ENCODE measurements at regions not wholly inside any gene's neighbourhood (a gene's known extent, or its start where the extent isn't known, plus 50 kb on each side); places are given as distances from the start of the nearest gene placed in this dataset.
"Not testable (repeated sequence)": the region's sequence is repeated elsewhere in the genome, so short reads cannot be mapped to it uniquely, and the experiment has no call there.

DNA sequence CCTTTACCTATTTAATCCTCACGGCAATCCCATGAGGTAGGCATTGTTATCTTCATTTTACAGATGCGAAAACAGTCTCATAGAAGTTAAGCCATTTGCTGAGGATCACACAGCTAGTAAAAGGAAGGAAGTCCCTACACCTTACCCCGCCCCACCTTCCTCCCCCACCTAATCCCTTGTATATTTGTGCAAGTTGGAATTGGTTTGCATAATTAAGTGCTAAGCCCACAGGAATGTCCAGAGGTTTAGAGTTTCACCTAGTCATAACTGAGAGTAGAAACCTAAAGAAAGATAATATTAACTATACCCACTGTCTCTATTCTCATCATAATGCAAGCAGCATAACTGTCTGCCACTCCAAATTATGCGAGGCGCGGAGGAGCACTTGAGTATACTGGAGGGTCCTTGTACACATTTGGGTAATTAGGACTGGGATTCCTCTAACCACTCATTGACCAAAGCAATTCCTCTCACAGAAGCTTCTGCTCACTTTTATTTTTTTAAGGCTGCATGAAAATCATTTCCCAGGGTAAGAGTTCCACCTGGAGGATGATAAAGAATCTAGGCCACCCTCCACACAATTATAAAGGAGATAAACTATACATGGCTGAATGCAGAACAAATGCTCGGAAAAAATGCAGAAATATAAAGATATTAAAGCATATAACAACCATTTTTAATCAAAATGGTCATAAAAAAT is 199.9 kb downstream of the FAM181B start:
- no peak for DNase-seq (ENCODE audit: low read depth)

DNA sequence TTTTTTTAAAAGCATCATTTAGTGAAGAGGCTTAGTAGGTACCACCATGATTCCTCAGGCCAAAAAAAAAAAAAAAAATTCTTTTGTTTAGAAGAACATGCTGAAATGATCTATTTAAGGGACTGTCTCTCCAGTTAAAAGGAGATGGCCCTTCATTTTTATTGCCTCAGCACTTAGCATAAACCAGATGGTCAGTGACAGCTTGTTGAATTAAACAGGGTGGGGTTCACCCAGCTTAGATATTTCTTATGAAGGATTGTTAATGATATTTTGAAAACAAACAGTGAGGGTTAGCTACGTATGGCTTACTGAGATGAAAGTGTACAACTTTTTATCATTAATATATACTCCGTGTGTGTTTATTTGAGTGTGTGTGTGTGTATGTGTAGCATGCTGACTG is 203.7 kb downstream of the FAM181B start:
- DNase-seq (ENCODE audit: low read depth), result no peak

DNA sequence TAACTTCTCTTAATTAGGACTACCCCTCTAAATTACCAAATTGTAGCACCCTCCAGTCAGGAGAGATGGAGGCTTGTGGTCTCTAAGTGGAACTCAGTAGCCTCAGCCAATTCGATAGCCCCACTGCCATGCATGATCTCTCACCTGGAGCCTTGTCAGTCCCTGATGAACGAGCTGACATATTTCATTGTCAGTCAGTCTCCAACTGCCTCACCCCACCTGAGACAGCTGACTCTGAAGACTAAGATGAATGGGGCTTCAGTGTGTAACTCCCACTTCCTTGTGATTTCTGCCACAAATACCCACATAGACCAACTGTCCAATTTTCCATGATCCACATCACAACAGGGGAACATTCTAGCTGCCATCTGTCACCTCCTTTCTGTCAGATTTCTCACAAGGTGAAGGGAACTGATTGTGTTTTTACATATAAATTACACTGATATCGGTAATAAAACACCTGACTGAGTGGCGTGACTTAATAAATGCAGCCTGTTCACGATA is 206.5 kb downstream of the FAM181B start:
- no peak for DNase-seq (ENCODE audit: low read depth)

DNA sequence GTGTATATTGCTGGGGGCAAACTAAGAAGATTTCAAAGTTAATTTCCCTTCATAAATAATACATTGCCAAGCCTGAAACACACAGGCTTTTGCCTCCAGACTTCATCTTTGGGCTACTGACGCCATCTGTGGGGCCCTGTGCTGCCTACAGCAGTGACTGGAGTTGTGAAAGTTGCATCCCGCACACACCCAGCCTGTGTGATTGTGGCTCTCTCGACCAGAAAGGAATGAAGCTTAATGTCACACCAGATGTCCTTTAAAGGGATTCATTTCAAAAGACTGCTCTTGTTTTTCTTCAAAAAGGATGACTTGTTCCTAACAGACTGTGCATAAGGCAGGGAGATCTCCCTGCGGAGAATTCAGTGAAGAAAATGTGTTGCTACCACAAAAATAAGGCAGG is 210.5 kb downstream of the FAM181B start:
- DNase-seq (ENCODE audit: low read depth), result no peak

DNA sequence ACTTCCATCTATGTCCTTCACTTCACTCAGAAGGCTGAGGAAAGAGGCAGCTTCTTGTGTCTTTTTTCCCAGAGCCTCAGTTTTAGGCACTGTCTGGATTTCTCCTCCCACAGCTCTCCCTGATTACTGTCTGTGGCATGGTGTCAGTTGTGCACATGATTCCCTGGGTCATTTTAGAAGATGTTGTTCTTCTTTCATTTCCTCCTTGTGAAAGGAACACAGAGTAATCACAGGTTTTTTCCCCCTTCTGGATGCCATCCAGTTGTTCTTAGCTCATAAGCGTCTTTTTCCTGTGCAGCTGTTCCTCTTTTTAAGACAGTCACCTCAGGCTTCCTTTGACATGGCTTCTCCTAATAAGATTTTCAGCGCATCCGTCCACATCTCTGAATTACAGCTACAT is 212.2 kb downstream of the FAM181B start:
- DNase-seq (ENCODE audit: low read depth), result no peak

DNA sequence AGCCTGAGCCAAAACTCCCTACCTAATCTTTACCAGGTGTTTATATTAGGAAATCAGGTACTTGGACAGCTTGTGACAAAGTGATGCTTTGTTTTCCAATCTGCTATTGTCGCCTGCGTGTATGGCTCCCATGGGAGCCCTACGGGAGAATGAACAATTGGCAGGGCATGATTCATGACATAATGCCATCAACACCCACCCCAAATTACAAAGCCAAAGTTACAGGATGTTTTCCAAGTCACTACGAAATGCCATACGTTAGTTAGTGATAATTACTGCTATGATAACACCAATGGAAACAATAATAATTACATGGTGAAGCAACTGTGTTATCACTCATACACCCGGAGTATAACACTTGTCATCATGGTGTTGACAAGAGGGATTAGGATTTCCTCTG is 226.4 kb downstream of the FAM181B start:
- DNase-seq (ENCODE audit: low read depth), result no peak

DNA sequence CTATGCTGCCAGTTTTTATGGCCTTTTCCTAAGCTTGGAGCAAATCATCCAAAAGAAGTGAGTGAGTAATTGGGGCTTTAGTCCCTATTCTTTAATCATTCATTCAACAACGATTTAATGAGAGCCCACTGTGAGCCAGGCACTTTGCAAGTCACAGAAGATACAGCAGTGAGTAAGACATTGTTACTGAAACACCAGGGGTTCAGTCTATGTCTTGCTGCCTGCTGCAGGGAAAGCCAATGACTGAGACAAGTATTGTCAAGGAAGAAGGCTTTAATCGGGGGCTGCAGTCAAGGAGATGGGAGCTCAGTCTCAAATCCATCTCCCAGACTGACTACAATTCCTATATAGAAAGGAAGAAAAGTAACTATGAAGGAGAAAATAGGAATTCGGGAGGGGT is 228.3 kb downstream of the FAM181B start:
- no peak for DNase-seq (ENCODE audit: low read depth)

DNA sequence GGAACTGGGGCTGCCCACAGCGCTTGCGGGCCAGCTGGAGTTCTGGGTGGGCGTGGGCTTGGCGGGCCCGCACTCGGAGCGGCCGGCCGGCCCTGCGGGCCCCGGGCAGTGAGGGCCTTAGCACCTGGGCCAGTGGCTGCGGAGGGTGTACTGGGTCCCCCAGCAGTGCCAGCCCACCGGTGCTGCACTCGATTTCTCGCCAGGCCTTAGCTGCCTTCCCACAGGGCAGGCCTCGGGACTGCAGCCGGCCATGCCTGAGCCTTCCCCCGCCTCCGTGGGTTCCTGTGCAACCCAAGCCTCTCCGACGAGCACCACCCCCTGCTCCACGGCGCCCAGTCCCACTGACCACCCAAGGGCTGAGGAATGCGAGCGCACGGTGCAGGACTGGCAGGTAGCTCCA is 232.5 kb downstream of the FAM181B start:
- not testable (repeated sequence) for DNase-seq (ENCODE audit: low read depth)

DNA sequence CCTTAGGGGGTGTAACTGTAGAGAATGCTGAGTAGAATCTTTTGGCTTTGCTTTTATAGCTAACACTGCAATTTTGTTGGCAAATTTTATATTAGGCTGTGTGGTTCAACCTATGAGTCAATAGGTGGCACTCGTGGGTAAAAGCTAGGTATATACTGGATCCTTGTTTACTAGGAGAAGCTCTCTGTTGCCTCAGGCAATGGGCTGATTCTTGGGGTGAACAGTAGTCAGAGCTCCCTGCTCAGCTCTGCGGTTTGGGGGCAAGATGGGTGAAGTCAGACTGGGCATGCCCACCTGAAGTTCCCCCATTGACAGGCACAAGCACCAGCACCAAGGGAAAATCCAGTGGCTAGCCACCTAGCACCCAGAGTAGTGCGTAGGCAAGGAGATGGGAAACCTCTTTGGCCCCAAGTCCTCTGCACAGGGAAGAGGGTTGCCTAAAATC is 238.7 kb downstream of the FAM181B start:
- DNase-seq (ENCODE audit: low read depth), result no peak

DNA sequence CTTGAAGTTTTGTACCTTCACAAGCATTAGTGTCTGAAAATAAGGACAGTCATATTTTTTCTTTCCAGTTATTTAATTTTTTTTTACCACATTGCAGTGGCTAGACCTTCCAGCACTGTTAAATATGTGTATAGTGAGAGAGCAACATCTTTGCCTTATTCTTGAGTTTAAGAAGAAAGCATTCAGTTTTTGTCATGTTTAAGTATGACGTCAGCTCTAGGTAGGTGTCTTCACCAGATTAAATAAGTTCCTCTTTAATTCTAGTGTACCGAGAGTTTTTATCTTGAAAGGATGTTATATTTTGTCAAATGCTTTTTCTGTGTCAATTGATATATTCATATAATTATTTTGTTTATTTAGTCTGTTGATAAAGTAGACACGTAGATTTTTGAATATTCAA is 258.8 kb downstream of the FAM181B start:
- DNase-seq (ENCODE audit: low read depth), result no peak

DNA sequence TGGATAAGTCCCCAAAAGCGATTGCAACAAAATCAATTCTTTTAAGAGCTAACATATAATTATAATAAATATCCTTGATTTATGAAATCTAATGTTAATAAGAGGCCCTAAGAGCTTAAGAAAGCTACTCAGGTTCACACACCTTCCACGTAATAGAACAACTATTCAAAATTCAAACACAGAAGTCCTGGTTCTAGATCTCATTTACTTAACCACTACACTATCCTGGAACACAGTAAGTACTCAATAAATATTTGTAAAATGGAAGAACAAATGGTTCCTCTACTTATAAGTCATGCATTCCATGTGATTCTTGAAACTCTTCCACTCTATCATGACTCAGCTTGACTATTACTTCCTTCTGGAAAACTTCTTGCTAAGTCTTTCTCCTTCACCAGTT is 268.2 kb downstream of the FAM181B start:
- DNase-seq (ENCODE audit: low read depth), result no peak

DNA sequence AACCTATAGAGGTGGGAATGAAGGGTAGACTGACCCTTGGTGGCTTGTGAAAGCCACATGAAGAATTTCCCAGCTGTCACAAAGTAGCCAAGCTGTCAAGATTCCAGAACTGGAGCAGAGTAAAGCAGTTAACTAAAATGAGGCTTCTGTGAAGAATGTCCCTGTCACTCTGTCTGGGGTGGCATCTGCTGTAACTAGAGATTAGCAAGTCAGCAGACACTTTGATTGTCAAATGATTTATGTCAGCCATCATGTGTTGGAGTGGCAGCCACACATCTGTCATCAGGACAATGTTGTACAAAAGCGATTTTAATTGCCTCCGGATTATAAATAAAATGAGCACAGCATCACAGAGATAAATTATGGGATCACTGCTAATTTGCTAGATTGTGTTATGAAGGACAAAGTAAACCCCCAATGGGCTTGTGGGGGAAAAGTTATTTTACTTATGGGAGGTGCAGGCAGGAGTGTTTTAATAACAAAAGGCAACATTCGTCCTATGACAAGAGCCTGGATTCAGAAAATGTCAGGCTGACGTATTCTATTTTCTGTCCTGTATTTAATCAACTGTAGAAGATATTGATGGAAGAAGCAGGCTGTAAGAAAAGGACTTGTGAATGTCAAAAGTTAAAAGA is 270.9 kb downstream of the FAM181B start:
- no peak for DNase-seq (ENCODE audit: low read depth)

DNA sequence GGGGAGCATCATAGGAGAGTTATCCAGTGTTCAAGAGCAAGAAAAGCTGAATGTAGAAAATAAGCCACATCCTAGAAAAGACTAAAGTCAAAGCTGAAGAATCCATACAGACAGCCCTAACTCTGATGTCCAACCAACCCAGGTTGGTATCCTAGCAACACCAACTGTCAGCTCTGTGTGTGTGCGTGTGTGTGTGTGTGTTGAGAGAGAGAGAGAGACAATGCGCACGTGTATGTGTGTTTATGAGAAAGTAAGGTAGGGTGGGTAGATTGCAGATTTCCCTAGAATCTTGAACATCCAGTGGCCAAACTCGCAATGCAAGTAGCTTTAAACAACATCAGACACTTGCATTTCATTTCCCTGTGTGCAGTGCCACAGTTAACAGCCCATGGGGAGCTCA is 274.9 kb downstream of the FAM181B start:
- DNase-seq (ENCODE audit: low read depth), result no peak

DNA sequence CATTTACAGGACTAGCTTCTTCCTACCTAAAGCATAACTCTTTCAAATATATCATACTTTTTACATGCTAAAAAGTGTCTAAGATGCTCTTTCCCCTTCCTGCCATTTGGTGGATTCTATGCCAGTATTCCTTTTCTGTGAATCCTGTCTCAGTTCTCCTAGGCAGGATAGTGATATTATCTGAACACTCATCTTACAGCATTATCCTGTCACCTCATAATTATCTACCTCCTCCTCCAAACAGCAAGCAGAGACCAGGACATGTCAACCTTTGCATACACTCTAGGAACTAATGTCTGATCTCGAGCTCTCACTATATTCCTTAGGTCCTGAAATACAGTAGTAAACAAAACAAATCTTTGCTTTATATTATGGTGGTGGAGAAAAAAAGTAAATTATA is 275.5 kb downstream of the FAM181B start:
- no peak for DNase-seq (ENCODE audit: low read depth)

DNA sequence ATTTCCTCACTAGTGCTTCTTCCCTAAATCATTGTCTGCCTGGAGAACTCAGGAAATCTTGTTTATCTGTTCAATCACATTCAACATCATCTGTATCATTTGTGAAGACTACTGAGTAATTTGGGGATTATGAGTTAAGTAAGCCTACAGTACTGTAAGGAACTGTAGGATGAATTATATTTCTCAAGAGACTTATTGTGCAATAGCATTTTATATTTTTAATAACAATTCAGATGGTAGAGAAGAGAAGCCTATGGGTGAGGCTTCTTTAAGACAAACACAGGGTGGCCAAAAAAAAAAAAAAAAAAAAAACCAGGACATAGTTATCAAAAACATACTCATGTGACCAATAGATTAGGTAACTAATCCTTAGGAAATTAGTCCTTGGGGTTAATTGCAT is 282.7 kb downstream of the FAM181B start:
- DNase-seq (ENCODE audit: low read depth), result no peak

DNA sequence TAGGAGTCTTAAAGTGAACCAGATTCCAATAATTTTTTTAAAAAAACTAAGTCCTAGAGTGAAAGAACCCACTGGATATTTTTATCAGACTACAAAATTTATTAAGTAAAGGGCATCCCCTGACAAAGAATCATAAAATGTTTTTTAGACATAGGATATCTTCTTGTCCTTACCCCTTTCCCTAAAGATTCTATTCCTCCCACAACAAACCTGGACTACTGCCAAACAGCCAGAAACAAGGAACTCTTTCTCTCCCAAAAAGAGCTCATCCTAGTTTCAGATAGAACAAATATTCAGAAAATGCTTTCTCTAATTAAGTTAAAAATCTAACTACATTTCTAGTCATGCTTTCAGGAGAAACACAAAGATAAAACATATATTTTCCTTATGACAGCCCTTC is 327.1 kb downstream of the FAM181B start:
- no peak for DNase-seq (ENCODE audit: low read depth)

DNA sequence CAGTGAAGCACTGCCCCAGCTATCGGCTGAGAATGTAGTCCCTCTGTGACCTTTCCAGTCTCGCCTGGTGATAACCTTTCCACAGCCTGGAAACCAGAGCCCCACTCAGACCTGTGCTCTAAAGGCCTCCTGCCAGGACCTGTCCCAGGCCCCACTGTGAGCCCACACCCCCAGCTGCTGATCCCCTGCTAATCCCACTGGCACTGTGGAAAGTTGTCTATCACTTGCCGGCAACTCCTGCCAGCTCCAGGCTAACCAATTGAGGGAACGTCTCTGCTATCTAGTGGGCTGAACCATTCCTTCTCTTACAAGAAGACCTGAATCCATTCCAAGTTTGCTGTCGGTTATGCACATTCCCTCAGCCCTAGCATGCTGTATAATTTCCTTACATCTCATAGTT is 328.2 kb downstream of the FAM181B start:
- no peak for DNase-seq (ENCODE audit: low read depth)

DNA sequence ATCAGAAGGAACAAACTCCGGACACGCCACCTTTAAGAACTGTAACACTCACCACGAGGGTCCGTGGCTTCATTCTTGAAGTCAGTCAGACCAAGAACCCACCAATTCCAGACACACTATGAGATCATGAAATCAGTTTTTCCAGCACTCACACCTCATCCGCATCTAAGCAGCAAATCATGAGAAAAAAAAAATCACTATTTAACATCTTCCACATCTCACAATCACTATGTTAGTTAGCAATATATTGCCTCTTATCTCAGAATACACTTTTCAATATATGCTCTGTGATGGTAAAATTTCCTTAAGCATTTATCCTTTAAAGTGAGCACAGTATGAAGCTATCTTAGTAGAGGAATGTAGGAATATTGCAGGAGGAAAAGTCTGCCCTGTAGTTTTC is 328.7 kb downstream of the FAM181B start:
- no peak for DNase-seq (ENCODE audit: low read depth)

DNA sequence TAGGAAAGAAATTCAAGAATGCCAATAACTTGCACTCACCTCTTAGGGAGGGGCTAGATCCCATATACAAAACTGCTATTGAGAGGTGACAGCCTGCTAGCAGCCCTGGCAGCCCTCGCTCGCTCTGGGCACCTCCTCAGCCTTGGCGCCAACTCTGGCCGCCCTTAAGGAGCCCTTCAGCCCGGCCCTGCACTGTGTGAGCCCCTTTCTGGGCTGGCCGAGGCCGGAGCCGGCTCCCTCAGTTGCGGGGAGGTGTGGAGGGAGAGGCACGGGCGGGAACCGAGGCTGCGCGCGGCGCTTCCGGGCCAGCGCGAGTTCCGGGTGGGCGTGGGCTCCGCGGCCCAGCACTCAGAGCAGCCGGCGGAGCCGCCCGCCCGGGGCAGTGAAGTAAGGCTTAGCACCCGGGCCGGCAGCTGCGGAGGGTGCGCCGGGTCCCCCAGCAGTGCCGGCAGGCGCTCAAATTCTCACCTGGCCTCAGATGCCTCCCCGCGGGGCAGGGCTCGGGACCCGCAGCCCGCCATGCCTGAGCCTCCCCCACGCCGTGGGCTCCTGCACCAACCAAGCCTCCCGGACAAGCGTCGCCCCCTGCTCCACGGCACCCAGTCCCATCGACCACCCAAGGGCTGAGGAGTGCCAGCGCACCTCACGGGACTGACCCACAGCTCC is 329.9 kb downstream of the FAM181B start:
- no peak for DNase-seq (ENCODE audit: low read depth)

DNA sequence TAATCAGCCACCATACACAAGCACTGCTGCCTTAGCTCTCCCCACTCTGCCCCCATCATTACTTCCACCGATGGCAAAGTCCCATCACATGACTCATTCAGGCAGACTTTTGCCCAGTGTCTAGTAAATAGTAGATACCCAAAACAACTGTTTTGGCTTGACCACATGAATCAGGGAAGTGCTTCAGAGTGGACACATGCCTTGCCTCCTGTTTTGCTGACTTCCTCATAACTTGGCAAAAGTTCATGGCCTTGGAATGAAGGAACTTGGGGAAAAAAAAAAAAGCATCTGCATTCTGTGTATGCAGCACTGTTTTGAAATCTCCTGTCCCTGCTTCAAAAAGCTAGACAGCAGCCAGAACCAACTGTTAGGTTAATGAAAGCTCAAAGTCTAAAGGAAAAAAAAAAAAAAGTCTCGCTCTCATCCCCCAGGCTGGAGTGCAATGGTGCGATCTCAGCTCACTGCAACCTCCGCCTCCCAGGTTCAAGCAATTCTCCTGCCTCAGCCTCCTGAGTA is 335.3 kb downstream of the FAM181B start:
- DNase-seq (ENCODE audit: low read depth), result no peak

DNA sequence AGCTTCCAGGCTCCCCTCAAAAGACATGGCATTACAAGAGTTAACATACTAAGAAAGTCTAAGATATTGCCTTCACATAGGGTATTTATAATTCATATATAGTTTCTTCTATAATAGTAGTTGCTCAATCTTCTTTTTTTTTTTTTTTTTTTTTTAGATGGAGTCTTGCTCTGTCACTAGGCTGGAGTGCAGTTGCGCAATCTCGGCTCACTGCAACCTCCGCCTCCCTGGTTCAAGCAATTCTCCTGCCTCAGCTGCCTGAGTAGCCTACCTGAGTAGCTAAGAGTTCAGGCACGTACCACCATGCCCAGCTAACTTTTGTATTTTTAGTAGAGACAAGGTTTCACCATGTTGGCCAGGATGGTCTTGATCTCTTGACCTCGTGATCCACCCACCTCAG is 337.0 kb downstream of the FAM181B start:
- DNase-seq (ENCODE audit: low read depth), result not testable (repeated sequence)

DNA sequence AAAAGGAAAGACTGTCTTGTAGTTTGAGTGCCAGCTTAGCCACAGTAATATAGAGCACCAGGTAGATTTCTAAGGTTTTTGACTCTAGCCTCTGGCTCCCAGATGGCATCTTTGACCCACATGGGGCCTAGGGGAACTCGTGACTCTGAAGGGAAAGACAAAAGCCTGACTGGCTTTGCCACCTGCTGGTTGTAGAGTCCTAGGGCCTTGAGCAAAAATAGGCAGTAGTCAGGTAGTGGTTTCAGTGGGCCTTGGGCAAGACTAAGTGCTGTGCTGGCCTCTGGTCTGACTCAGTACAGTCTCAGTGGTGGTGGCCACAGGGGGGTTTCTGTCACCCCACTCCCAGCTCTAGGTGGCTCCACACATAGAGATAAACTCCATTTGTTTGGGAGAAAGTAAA is 349.4 kb downstream of the FAM181B start:
- DNase-seq (ENCODE audit: low read depth), result no peak
